Gastroesophageal sphincter (tissue), 4 donors: ENCODE measurements at regions not wholly inside any gene's neighbourhood (a gene's known extent, or its start where the extent isn't known, plus 50 kb on each side); places are given as distances from the start of the nearest gene placed in this dataset.

ENCODE experiments used
- ATAC-seq: fragments of 150-250 bp; one replicate; pipeline ENCODE4 v1.9.1; 2016; ENCODE audit warnings: mild to moderate bottlenecking, moderate library complexity
- H3K27ac ChIP-seq, 4 donors: fragments of 200-600 bp; sonication (generic) in 3 of 4; 1 replicate in 3 of 4; 2 replicates in 1 of 4; pipeline ENCODE4 v1.5.1; 2016 to 2019
- H3K27me3 ChIP-seq: fragments of 200-600 bp; sonication (generic); one replicate; pipeline ENCODE4 v1.5.1; 2019
- H3K36me3 ChIP-seq, 2 donors: fragments of 200-600 bp; sonication (generic); one replicate each; pipeline ENCODE4 v1.5.1; 2019; ENCODE audit warnings: control low read depth in 1 of 2
- H3K4me1 ChIP-seq, 3 donors: fragments of 200-600 bp; sonication (generic); 1 replicate in 2 of 3; 2 replicates in 1 of 3; pipeline ENCODE4 v1.5.1; 2016 to 2019; ENCODE audit warnings: control low read depth in 2 of 3
- H3K4me3 ChIP-seq, 2 donors: fragments of 200-600 bp; sonication (generic); one replicate each; pipeline ENCODE4 v1.5.1; 2019; ENCODE audit warnings: mild to moderate bottlenecking in 1 of 2, moderate library complexity in 1 of 2
- H3K9me3 ChIP-seq, 3 donors: fragments of 200-600 bp; sonication (generic); one replicate each; pipeline ENCODE4 v1.5.1; 2017 to 2019; ENCODE audit warnings: control low read depth in 2 of 3
- EP300 ChIP-seq: sonication (generic); formaldehyde crosslinking; IDR thresholded peaks from one replicate; pipeline ENCODE4 v1.6.1; 2017; ENCODE audit warnings: antibody characterized with exemption, mild to moderate bottlenecking
- POLR2A ChIP-seq, 2 donors: fragments of 450-650 bp; IDR thresholded peaks; one replicate each; pipeline ENCODE4 v1.6.1; 2017; ENCODE audit warnings: antibody characterized with exemption in 2 of 2, mild to moderate bottlenecking in 2 of 2, moderate library complexity in 1 of 2
- POLR2AphosphoS5 ChIP-seq: sonication (generic); formaldehyde crosslinking; IDR thresholded peaks from one replicate; pipeline ENCODE4 v1.6.1; 2017; ENCODE audit warnings: antibody characterized with exemption
- WGBS, 2 donors: methylation state at CpG; one replicate each; pipeline ENCODE4 v1.1.5; 2018; ENCODE audit warnings: low coverage in 1 of 2; 5-methylcytosine and 5-hydroxymethylcytosine counted together
- TF ChIP-seq, protein P1 (sequence below), 4 experiments: fragments of 200-600 bp in 2 of 4; fragments of 450-650 bp in 2 of 4; sonication (generic) in 1 of 4; IDR thresholded peaks; one replicate each; pipeline ENCODE4 v1.5.1; 2017 to 2019; ENCODE audit warnings: antibody characterized with exemption in 4 of 4, mild to moderate bottlenecking in 2 of 4, moderate library complexity in 2 of 4

DNA sequence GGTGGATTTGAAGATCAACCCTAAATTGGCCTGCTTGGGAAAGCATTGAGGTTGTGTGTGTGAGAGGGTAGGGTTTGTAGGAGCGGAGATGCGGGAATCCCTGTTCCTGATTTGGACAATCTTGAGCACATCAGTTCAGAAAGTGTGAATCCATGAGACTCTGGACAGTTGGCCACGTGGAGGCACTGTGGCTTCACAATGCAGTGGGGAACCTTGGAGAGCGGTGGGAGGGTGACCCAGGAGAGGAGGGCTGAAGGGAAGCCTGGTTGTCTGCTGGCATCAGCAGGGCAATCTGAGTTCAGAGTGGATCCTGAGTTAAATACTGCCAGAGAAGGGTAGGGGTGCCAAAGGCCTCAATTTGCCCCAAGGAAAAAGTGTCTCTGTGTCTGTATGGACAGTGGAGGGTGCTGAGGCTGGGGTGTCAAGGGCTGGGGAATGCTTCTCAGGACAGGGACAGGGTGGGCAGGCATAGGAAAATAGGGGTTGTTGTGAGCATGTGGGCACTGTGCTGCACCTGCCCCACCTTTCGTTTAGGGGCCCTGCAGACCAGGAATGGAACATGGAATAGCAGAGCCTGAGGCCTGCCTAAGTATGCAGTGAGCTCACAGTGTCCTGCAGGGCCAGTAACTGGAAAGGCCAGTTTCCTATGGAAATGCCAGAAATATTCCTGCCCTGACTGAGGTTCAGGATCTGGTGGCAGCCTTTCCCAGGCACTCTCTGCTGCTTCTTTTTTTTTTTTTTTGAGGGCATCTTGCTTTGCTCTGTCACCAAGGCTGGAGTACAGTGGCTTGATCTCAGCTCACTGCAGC is 162.9 kb upstream of the PRSS58 start:
- WGBS, 2 donors = 55 to 100% methylated on average over 2 to 4 of the region's 5 CpGs
- no peaks in the 10 kb centered on the region for H3K4me1 ChIP-seq
- H3K27me3 ChIP-seq = no peaks in the 10 kb centered on the region
- H3K4me3 ChIP-seq = no peak overlapping the region
- TF ChIP-seq, protein P1, sequence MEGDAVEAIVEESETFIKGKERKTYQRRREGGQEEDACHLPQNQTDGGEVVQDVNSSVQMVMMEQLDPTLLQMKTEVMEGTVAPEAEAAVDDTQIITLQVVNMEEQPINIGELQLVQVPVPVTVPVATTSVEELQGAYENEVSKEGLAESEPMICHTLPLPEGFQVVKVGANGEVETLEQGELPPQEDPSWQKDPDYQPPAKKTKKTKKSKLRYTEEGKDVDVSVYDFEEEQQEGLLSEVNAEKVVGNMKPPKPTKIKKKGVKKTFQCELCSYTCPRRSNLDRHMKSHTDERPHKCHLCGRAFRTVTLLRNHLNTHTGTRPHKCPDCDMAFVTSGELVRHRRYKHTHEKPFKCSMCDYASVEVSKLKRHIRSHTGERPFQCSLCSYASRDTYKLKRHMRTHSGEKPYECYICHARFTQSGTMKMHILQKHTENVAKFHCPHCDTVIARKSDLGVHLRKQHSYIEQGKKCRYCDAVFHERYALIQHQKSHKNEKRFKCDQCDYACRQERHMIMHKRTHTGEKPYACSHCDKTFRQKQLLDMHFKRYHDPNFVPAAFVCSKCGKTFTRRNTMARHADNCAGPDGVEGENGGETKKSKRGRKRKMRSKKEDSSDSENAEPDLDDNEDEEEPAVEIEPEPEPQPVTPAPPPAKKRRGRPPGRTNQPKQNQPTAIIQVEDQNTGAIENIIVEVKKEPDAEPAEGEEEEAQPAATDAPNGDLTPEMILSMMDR (IDR thresholded peaks at IDR 0.05) = no peak
- no peak overlapping the region for H3K27ac ChIP-seq
- no peaks in the 10 kb centered on the region for H3K36me3 ChIP-seq
- ATAC-seq = no peak
- H3K9me3 ChIP-seq = no peaks in the 10 kb centered on the region

DNA sequence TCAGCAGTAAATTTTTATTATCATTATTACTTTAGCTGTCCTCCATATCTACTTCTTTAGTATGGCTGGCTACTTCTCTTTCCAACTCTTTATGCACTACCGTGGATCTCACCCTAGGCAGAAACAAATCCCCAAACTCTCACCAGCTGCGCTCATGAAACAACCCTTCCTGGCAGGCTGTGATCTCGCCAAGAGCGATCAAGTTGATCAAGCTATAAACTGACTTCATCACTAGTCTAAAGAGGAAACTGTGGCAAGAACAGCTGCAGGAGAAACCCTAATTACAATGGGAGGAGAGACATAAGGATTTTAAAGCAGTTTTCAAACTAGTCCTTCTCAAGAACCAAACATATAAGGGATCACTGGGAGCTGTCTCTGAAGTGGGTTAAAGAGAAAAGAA is 160.5 kb upstream of the PRSS58 start:
- WGBS, 2 donors = 50 to 60% methylated on average over 1 to 4 of the region's 4 CpGs
- H3K9me3 ChIP-seq = no peaks in the 10 kb centered on the region
- TF ChIP-seq, protein P1 (IDR thresholded peaks at IDR 0.05) = no peak
- no peak for ATAC-seq
- no peaks in the 10 kb centered on the region for H3K36me3 ChIP-seq
- H3K4me3 ChIP-seq = no peak overlapping the region
- no peak overlapping the region for H3K27ac ChIP-seq
- no peaks in the 10 kb centered on the region for H3K27me3 ChIP-seq
- H3K4me1 ChIP-seq = no peaks in the 10 kb centered on the region

DNA sequence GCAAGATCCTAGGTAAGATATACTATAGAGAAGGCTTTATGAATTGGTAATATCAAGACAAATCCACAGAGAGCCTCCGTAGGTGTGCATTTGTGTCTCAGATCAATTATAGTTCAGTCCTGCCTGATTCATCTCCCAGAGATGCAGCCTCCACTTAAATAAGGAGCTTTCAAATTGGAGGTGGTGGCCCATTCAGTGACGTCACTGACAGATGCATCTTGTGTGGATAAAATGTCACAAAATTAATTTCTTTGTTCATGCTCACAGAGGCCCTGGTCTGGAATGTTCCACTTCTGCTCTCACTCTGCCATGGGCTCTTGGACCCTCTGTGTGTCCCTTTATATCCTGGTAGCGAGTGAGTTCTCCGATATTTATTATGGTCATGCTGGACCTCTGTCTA is 157.1 kb upstream of the PRSS58 start:
- Histone ChIP-seq H3K27ac (no peak overlapping the region), H3K27me3 (no peaks in the 10 kb centered on the region), H3K9me3 (no peaks in the 10 kb centered on the region), H3K36me3 (no peaks in the 10 kb centered on the region), H3K4me3 (no peak overlapping the region), H3K4me1 (no peaks in the 10 kb centered on the region)
- no peak for TF ChIP-seq POLR2A (IDR thresholded peaks at IDR 0.05)
- TF ChIP-seq, protein P1 (IDR thresholded peaks at IDR 0.05) = no peak
- no peak for TF ChIP-seq POLR2AphosphoS5
- no peak for TF ChIP-seq EP300
- no peak for ATAC-seq
- WGBS, 2 donors = 83 to 89% methylated on average over 3 to 4 of the region's 4 CpGs

DNA sequence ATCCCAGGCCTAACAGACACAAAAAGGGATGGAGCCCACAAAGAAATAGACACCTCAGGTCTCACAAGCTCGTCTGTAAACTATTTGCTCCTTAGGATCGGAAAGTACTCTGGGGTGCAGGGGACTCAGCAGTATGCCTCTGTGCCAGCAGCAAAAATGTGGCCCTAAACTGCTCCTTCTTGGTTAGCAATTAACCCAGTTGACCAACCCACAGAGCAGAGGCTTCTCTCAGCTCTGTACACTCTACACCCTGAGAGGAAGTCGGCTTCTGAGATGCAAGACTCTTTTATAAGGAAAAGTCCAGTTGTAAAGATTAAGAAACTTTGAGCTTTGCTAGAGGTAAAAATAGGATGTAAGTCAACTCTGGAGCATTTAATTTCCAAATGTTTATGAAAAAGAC is 156.3 kb upstream of the PRSS58 start:
- H3K4me1 ChIP-seq = no peaks in the 10 kb centered on the region
- no peak overlapping the region for H3K27ac ChIP-seq
- TF ChIP-seq EP300 = no peak
- no peak for TF ChIP-seq POLR2AphosphoS5
- TF ChIP-seq, protein P1 (IDR thresholded peaks at IDR 0.05) = no peak
- no peak for TF ChIP-seq POLR2A (IDR thresholded peaks at IDR 0.05)
- H3K27me3 ChIP-seq = no peaks in the 10 kb centered on the region
- ATAC-seq = no peak
- no peaks in the 10 kb centered on the region for H3K36me3 ChIP-seq
- no peaks in the 10 kb centered on the region for H3K9me3 ChIP-seq
- 60 to 71% methylated on average over 1 to 2 of the region's 3 CpGs for WGBS, 2 donors
- no peak overlapping the region for H3K4me3 ChIP-seq

DNA sequence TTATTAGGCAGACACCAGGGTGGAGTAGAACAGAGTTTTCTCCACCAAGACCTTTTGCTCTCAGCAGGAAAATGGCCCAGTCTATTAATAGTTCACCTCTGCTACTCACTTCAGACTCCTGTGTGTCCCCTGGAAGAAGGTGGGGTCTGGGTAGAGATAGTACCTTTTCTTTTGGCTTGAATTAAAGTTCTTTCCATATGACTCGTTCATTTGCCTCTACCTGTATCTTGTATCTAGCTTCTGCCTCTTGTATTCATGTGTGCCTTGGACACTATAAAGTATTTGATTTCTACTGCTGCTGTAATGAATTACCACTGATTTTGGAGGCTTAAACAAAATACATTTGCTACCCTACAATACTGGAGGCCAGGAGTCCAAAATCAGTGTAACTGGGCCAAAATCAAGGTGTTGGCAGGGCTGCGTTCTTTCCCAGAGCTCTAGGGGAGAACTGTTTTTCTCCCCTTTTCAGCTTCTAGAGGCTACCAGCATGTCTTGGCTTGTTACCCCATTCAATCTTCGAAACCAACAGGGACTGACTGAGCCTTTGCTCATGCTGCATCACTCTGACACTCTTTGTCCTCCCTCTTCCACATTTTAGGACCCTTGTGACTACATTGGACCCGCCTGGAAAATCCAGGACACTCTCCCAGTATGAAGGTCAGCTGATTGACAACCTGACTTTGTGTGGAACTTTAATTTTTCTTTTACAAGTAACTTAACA is 155.6 kb upstream of the PRSS58 start:
- no peak overlapping the region for H3K27ac ChIP-seq
- ATAC-seq = no peak
- no peaks in the 10 kb centered on the region for H3K27me3 ChIP-seq
- WGBS, 2 donors = 83 to 87% methylated on average over 2 to 4 of the region's 4 CpGs
- H3K4me3 ChIP-seq = no peak overlapping the region
- H3K36me3 ChIP-seq = no peaks in the 10 kb centered on the region
- TF ChIP-seq POLR2AphosphoS5 (no peak), POLR2A (IDR thresholded peaks at IDR 0.05) (no peak), EP300 (no peak)
- TF ChIP-seq, protein P1 (IDR thresholded peaks at IDR 0.05) = no peak
- no peaks in the 10 kb centered on the region for H3K9me3 ChIP-seq
- H3K4me1 ChIP-seq = no peaks in the 10 kb centered on the region
